Right lobe of liver (tissue), 4 donors: ENCODE measurements at regions not wholly inside any gene's neighbourhood (a gene's known extent, or its start where the extent isn't known, plus 50 kb on each side); places are given as distances from the start of the nearest gene placed in this dataset.

Experiments used
- CTCF ChIP-seq, 4 donors: fragments of 200-600 bp in 3 of 4; fragments of 450-650 bp in 1 of 4; IDR thresholded peaks; one replicate each; pipeline versions ENCODE4 v1.5.1 to v1.8.0; 2016 to 2022; ENCODE audit warnings: antibody characterized with exemption in 4 of 4, mild to moderate bottlenecking in 2 of 4
- POLR2A ChIP-seq: fragments of 450-650 bp; IDR thresholded peaks from one replicate; pipeline ENCODE4 v1.6.1; 2017; ENCODE audit warnings: antibody characterized with exemption, mild to moderate bottlenecking
- donor health status: DM: no; HTN: no; CAD: no.
- donor health status: DM: no; HTN: no; CAD: no.
- donor health status: DM: no; HTN: yes; CAD: no.

GRCh38 chr3:130800829-130801228, 54.2 kb upstream of the PIK3R4 start:
- TF ChIP-seq CTCF (IDR thresholded peaks at IDR 0.05), result no peak
- TF ChIP-seq POLR2A, result no peak
